HG02642 (cell line): ENCODE measurements at regions not wholly inside any gene's neighbourhood (a gene's known extent, or its start where the extent isn't known, plus 50 kb on each side); places are given as distances from the start of the nearest gene placed in this dataset.
"Not testable (repeated sequence)": the region's sequence is repeated elsewhere in the genome, so short reads cannot be mapped to it uniquely, and the experiment has no call there.

ENCODE experiments used
- ATAC-seq: cut with Tn5 transposase; IDR thresholded peaks from one replicate; pipeline ENCODE4 v1.9.1; 2021; ENCODE audit warnings: mild to moderate bottlenecking; ENCODE audit not compliant: unreplicated experiment, poor library complexity

DNA sequence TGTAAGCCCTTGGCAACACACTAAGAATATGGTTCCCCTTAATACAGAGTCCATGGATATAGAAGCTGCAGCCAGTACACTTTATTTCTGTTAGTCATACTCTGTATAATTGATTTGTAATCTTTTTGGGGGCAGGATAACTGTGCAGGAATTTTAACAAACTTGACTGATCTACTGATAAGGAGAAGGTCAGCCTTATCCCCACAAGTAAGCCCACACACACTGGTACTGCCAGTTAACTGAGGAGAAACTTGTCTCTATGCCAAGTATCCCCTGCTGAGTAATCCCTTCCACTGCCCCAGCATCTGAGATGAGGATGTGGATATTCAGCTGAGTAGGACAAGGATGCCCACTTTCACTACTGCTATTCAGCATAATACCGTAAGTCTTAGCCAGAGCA lies 154.9 kb upstream of the CXXC4 start:
- ATAC-seq = no peak

DNA sequence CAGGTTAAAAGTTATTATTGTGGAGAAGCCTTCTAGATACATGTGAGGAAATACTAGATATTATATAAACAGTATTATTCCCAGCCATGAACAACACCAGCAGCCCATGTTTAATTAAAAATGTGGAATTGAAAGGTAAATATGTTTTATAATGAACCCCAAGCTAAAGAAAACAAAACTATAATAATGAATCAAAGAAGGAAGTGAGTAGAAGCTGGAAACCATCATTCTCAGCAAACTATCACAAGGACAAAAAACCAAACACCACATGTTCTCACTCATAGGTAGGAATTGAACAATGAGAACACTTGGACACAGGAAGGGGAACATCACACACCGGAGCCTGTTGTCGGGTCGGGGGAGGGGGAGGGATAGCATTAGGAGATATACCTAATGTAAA lies 167.6 kb upstream of the CXXC4 start:
- ATAC-seq = not testable (repeated sequence)

DNA sequence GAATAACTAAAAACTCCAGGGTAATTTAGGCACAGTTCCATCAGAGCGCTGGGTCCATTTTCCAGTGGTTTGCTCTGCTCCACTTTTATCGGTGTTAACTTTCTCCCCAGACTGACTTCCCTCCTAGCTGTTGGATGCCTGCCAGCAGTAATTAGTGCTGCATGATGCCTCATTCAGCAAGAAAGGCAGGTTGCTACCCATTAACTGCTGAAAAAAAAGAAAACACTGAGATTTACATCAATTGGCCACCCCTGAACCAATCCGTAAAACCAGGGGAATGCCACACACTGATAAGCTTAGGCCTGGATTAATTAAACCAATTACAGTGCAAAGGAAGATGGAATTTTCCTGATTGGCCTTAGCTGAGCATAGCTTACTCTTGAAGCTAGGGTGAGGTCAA lies 182.4 kb upstream of the CXXC4 start:
- no peak for ATAC-seq

DNA sequence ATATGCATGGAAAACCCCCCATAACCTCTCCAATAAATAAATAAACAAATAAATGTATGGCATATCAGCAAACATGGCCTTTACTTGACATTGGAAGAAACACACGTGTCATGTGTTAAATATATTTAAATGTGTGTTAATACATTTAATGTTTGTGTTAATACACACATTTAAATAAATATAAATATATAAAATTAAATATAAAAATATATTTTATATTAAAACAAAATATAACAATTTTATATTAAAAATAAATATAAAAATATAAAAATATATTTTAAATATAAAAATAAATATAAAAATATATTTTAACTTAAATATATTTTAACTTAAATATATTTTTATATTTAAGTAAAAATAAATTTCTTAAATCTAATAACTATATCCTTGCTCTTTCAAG lies 187.6 kb upstream of the CXXC4 start:
- ATAC-seq = no peak

DNA sequence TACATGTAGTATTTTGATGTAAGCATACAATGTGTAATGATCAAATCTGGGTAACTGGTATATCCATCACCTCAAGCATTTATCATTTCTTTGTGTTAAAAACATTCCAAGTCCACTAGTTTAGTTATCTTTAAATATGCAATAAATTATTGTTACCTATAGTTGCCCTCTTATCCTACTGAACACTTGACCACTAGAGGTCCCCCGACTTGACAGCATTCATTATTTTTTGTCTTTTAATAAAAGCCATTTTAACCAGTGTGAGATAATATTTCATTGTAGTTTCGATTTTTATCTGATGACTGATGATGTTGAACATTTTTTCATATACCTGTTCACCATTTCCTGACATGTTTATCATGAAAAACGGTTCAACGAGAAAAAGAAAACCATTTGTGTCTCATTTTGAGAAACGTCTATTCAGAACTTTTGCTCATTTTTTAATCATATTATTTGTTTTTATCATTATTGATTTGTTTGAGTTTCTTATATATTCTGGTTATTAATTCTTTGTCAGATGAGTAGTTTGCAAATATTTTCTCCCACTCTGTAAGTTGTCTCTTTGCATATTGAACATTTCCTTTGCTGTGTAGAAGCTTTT lies 199.0 kb upstream of the CXXC4 start:
- no peak for ATAC-seq

DNA sequence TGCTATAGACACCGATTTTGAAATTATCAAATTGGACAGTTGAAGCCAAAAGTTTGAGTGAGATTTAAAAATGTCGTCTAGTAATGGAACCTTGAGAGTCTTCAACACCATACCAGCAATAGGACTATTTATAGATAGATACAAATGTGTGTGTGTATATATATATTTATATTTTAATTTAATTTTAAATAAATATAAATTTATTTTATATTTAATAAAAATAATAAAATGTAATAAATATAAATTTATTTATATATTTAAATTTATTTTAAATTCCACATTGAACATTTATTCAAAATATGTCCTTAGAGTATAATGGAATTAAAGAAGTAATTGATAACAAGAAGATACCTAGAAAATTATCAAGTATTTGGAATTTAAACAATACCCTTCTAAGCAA lies 221.9 kb upstream of the CXXC4 start:
- no peak for ATAC-seq

- ATAC-seq = peak; percentile 97
Measured at GRCh38 chr4:104719539-104720230, 225.0 kb upstream of the CXXC4 start.

GRCh38 chr4:104722467-104722866 lies 227.8 kb upstream of the CXXC4 start:
- no peak for ATAC-seq

DNA sequence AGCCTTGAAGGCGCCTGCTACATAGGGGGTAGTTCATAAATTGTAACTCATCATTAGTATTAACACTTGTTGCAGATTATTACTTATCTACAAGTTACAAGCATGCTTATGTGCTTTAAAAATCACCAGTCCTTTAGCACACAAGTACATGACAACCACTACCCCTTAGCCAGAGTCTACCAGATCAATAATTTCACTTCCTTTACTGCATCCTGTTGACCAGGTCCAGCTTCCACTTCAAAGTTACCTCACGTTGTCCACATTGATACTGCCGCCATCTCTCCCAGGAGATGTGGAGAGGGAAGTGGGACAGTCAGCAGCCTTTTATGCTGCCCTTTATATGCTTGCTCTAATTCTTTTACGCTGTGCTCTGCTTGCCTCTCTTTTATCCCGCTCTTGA lies 231.3 kb upstream of the CXXC4 start:
- no peak for ATAC-seq

GRCh38 chr4:104727643-104728042 lies 232.9 kb upstream of the CXXC4 start:
- ATAC-seq = no peak

GRCh38 chr4:104728380-104729122 lies 233.9 kb upstream of the CXXC4 start:
- ATAC-seq = peak; percentile 54

DNA sequence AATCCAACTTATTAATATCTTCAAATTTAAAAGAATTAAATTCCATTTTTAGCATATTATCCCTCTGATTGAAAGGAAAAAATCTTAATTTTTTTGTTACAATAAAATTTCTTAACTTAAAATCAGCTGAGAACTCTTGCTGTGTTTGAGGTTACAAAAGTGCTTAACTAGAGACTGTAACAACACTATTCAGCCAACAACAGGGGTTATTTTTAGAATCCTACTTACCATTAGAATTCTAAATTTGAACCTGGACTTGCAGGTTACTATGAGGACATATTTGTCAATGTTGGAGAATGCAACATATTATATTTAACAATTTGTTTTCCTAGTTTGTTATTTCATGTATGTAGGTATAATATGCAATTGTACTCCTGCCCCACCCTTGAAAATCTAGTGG lies 238.1 kb upstream of the CXXC4 start:
- ATAC-seq = no peak

DNA sequence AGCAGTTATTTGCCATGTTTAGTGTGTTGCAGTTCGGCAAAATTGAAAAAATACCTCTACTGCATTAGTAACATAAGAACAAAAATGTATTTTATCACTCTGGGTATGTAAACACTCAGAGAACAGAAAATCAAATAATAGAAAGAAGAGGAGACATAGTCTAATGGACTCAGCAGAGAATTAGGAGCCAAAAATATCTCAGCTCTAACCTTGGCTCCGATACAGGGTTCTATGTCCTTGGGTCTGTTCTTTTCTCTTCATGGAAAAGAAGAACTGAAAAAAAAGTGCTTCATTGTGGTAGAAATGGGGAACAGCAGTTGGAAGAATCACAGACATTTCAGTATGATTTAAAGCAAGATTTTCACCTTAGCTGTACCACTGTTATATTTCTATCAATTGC lies 240.5 kb upstream of the CXXC4 start:
- no peak for ATAC-seq

GRCh38 chr4:104740161-104740560 lies 245.5 kb upstream of the CXXC4 start:
- ATAC-seq = no peak

- peak; percentile 96 for ATAC-seq
Measured at GRCh38 chr4:104743215-104743653, 248.5 kb upstream of the CXXC4 start.

DNA sequence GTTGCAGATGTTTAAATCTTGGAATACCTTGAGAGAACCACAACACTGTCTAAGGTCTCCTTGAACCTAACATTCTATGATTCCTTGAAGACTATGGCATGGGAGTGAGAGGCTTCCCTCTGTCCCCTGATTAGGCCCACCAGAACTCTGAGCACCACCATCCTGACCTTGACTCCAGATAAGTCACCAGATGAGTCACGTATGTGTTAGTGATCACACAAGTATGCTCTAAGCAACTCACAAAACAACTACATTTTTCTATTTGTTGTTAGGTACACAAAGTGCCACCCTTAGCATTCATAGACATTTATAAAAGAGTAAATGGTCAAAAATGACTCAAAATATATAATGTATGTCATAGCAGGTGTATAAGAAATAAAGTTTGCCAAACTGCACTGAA lies 252.9 kb upstream of the CXXC4 start:
- no peak for ATAC-seq

DNA sequence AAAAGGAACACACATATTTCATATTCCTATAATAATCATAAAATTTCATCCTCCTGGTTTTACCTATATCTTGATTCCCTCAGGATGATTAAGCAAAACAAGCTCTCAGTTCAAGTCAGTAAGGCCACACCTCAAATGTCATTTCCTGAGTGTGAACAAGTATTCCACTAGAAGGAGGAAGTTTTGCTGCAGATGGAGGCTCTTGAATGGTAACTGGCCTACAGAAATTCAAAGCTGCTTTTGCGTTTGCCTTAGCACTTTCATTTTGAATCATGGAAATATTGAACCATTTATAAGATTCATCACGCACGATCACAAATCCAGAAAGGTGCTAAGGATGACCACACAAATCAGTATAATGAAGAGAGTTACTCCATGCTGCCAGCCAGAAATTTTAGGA lies 254.4 kb upstream of the CXXC4 start:
- ATAC-seq = peak; percentile 42

- no peak for ATAC-seq
Measured at GRCh38 chr4:104750008-104750407, 255.3 kb upstream of the CXXC4 start.

DNA sequence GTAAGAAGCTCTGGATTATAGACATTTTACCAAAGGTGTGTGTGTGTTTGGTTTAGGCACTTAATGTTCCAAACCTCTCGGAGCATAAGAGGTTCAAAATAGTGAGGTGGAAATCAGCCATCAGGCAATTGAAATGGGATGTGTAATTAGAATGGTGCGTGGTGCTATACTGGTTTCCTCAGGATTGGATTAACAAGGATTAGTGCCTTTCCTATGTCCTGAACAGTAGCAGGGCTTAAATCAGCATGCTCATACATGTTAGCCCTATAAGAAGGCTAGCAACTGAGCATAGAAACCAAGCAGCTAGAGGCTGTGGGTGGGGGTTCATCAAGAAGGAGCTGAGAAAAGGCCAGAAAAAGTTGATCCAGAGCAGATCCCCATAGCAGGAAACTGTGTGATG lies 256.8 kb upstream of the CXXC4 start:
- no peak for ATAC-seq

- peak; percentile 71 for ATAC-seq
Measured at GRCh38 chr4:104752337-104752736, 257.6 kb upstream of the CXXC4 start.

GRCh38 chr4:104756837-104757236 lies 262.1 kb upstream of the CXXC4 start:
- peak; percentile 53 for ATAC-seq

DNA sequence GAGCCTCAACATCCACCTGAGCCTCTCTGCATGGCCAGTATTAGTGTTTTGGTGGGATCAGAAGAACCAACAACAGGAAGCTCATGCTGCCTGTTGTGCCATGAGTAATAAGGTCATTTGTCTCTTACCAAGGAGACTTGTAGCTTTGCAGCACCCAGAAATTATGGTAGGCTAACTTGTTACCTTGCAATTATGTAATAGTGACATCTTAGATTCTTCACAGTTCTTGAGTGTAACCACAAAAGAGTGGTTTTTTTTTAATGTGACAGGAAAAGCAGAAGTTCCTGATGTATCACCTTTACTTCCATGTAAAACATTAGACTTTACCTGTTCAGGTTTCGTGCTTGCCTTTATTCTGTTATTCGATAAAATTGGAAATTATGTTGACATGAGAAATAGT lies 263.9 kb upstream of the CXXC4 start:
- ATAC-seq = no peak
